GM18519 (cell line): ENCODE measurements at regions not wholly inside any gene's neighbourhood (a gene's known extent, or its start where the extent isn't known, plus 50 kb on each side); places are given as distances from the start of the nearest gene placed in this dataset.
"Not testable (repeated sequence)": the region's sequence is repeated elsewhere in the genome, so short reads cannot be mapped to it uniquely, and the experiment has no call there.

Experiments used
- ATAC-seq: cut with Tn5 transposase; IDR thresholded peaks from one replicate; pipeline ENCODE4 v1.9.1; 2021; ENCODE audit warnings: mild to moderate bottlenecking, moderate library complexity; ENCODE audit not compliant: unreplicated experiment, low FRiP score

DNA sequence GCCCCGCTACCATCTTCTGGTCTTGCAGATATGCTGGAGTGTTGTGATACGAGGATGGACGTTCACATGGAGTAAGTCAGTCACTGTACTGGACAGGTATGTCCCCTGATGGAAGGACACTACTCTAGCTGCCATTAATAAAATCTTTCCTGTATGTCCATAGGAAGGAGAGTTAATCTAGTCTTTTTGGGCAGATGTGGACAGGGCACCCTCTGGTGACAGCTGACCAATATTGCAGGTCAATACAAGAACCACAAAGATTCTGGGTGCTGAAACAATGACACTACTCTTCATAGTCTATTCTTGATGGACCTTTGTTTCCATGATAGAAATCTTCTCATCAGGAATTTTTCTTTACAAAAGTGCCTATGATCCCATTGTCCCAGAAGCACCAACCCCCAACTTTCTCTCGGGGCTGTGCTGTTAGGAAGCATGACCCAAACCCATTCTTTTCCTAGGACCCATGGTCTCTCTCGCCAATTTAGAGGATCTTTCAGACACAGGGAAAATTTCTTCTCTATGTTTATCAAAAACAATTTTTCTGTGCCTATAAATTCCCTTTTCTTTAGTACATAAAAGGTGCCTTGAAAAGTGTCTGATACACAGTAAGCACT is 376.9 kb downstream of the DTWD2 start:
- peak; percentile 41 for ATAC-seq

DNA sequence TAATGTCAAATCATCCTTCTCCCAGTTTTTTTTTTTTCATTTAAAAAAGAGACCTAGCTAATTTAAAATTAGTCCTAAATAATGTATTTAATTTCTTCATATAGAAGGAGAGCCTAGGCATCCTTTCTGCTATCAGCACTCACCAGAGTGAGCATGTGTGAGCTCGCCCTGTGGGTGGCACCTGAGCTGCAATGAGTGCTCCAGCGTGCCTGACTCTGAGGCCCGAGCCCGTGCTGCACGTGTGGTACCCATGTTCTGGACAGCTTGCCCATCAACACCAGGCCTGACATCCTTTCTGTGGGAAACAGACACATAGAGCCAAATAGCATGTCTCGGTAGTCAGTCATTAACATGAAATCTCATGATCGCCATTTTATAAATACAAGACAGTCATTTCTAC is 381.4 kb downstream of the DTWD2 start:
- ATAC-seq = no peak

DNA sequence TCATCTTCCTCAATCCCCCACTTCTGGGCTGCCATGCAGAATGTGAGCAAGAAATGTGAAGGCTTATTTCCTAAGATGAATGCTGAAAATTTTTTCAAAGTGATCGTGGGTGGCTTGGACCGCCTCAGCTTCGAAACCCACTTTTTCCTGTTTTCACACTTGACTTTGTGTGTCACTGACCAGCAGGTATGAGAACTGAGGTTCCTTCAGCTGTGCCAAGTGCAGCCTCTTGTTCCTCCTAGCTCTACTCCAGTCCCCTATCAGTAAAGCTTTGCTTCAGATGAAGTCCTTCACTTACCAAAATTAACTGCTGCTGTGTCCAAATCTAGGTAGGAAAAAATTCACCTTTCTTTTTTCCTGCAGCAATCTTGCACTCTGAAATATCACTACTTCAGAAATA is 382.6 kb downstream of the DTWD2 start:
- ATAC-seq = no peak

DNA sequence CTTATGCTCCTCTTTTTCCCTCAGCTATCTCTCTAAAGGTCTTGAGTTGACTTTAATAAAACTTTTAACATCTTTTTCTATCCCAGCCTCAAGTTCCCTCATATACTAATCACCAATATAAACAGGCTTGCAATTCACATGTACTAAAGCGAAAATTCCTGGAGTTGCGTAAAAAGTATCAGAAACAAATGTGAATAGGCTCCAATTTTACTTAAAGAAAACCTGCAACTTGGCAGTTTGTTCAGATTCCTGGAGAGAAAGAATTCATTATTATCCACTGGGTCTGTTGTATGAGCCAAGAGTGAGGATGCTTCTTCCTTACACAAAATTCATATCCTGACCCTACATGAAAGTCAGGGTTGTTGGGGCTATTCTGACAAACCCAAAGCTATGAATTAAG is 384.2 kb downstream of the DTWD2 start:
- no peak for ATAC-seq

DNA sequence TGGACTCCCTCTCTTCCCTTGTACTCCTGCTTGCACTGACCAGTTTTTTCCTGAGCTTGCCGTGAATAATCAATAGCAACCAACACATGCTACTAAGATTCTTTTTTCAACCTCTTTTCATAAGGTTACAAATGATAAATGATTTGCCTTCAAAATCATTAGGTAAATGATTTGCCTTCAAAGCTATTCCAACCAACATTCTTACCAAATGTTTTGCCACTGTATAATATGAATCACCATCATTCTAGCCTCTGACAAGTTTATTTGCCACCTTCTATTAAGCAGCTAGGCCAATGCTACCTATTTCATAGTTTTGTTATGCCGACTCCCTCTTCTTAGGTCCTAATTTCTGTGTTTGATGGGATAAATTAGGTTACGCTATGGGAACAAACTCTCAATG is 385.1 kb downstream of the DTWD2 start:
- ATAC-seq = no peak

DNA sequence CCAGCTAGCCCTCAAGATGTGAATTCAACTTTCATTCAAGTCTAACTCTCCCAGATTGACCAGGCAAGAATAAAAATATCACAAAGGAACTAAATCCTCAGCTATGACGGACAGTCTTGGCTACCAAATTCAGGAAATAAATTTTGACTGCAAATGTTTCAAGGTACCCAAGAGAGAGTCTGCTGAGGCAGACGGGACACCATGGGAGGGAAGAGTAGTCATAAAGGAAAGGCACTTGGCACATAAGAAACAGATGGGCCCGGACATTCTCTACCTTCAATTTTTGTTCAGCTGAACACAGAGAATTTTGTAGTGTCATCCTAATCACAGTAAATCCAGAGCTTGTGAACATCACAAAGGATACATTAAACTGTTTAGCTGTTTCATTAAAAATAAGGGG is 390.0 kb downstream of the DTWD2 start:
- ATAC-seq = no peak

DNA sequence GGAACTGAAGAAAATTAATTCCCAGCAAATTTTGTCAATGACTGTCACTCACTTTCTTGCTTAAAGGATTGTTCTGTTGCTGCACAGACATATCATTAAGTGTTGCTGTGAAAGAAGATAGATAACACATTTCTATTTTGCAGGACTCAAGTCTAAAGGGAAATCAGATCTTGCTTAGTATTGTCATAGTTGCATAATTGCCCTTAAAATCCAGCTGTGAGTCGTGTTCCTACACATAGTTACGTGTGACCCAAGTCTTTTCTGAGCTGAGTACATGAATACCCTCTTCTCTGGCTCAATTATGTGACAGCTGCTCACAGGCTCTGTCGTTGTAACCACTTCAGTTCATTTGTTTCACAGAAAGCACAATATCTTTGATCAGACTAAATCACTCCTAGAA is 390.8 kb downstream of the DTWD2 start:
- ATAC-seq = no peak

DNA sequence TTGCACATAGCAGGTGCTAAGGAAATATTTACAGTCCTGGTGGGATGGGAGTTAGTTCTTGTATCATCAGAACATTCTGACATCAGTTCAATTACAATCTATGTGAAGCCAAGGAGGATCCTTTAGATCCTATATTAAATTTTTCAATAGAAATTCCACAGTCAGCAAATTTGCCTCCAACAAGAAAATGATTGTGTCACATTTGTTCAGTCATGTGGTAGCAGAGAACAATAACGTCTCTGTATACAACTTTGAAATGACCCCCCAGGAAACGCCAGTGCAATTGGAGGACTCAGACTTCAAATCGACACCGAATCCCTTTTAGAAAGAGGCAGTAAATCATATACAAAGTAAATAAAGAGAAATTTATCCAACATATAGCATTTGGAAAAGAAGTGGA is 392.1 kb downstream of the DTWD2 start:
- ATAC-seq = no peak

DNA sequence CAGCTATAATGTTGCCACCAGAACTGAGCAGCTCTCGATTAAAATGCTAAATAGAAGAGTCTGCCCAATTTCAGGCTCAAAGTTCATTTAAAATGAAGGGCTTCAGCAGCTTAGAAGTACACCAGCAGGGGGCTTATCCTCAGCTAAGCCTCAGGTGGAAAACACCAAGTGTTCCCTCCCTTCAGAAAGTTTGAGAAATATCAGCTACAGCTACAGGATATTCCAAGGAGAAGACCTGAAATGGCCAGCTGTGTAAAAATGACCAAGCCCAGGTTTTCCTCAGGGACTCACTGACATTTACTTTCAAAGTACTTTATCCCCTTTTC is 395.4 kb downstream of the DTWD2 start:
- ATAC-seq = peak; percentile 41

DNA sequence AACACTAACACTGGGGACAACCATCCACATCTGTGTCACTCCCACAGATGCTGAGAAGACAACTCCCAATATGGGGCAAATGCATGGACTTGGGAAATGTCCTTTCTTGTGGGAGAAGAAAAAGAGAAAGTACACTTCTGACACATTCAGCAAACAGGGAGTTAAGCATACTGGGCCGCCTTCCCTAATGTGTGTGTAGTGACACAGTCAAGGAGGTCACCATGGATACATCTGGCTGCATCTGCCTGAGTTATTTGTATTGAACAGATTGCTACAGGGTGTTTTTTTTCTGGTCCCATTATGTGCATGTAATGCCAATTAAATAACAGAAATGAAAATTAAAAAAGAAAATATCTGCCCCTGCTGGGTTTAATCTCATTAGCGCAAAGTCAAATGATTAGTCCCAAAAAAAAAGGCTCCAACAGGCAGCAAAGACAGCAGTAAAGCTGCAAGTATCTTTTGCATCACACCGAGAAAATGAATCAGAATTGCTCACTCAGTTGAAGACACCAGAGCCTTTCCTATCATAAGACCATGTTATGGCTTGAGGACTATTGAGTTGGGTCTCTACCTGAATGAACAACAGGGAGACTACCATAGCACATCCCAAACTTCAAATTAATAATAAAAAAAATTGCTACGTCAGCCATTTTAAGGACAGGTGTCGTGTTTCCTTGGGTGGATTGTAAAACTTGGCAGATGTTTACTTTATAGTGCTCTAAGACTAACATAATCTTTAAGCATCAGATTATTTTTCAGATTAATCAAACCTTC is 395.9 kb downstream of the DTWD2 start:
- no peak for ATAC-seq

DNA sequence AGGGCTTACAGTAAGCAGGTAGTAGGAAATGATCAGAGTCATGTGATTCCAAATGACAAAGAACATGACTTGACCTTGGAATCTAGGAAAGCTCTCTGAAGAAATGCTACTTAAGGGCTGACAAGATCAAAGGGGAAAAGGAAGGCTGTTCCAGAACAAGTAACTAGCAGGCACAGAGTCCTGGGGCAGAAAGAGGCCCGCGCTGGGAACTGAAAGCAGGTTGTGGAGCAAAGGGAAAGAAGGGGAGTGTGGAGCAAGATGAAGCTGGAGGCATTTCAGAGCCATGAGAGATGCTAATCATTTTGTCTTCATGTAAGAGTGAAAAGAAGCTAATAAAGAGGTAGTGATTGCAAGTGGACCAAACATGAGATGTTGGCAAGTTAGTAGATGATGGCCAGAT is 397.5 kb downstream of the DTWD2 start:
- ATAC-seq = no peak

DNA sequence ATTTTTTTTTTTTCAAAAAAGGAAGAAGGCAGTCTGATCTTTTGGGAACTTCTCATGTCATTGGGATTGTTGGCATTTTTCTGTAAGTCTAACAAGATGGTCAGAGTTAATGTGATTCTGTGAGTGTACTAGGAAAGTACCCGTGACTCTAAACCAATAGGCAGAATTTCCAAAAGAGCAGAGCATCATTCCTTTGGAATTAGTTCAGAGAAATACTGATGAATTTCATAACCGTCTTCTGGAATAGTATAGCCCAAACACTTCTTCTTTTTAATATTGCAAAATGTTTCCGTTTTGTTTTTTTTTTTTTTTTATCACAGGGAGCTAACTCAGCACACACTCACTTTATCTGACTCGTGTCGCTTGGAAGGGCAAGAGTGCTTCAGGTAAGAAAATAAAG is 407.4 kb downstream of the DTWD2 start:
- ATAC-seq = no peak

DNA sequence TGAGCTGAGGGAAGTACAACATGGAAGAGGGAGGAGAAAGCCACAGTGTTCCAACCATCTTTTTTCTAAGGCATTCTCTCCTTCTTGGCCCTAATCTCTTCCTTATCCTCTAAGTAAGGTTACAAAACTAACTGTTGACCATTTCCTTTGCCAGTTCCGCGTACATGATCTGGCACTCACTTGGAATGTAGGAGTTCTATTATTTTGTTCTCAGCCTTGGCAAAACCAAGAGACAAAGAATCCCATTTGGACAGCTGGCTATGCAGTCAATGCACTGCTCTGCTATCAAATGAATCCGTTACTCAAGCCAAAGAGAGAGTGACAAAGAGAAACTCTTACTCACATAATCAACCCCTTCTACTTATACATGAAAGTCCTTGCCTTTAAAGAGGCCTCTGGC is 410.3 kb downstream of the DTWD2 start:
- ATAC-seq = no peak

DNA sequence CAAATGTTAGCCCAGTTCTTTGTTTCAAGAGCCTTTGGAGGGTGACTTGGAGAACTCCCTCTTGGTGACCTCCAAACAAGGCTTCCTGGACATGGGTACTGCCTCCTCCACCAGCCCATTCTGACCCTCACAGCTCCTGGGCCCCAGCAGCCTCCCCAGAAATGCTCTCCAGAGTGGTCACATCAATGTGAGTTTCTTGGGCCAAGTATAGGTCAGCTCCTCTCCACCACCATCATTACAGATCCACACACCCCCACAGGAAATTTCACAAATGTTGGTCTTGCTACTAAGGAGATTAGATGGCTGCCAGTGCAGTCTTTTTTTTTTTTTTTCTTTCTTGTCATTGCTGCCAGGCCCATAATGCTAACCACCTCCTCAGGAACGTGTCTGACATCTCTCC is 410.7 kb downstream of the DTWD2 start:
- no peak for ATAC-seq

DNA sequence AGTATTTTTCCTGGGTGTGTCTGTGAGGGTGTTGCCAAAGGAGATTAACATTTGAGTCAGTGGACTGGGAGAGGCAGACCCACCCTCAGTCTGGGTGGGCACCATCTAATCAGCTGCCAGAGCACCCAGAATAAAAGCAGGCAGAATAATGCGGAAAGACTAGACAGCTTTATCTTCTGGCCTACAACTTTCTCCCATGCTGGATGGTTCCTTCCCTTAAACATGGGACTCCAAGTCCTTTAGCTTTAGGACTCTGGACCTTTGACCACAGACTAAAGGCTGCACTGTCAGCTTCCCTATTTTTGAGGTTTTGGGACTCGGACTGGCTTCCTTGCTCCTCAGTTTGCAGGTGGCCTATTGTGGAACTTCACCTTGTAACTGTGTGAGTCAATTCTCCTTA is 418.1 kb downstream of the DTWD2 start:
- not testable (repeated sequence) for ATAC-seq

DNA sequence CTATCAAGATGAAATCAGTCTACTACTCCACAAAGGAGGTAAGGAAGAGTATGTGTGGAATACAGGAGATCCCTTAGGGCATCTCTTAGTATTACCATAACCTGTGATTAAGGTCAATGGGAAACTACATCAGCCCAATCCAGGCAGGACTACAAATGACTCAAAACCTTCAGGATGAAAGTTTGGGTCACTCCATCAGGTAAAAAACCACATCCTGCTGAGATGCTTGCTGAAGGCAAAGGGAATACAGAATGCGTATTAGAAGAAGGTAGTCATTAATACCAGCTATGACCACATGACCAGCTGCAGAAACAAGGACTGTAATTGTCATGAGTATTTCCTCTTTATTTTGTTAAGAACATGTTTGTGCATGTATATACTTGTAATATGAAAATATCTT is 418.8 kb downstream of the DTWD2 start:
- ATAC-seq = not testable (repeated sequence)

DNA sequence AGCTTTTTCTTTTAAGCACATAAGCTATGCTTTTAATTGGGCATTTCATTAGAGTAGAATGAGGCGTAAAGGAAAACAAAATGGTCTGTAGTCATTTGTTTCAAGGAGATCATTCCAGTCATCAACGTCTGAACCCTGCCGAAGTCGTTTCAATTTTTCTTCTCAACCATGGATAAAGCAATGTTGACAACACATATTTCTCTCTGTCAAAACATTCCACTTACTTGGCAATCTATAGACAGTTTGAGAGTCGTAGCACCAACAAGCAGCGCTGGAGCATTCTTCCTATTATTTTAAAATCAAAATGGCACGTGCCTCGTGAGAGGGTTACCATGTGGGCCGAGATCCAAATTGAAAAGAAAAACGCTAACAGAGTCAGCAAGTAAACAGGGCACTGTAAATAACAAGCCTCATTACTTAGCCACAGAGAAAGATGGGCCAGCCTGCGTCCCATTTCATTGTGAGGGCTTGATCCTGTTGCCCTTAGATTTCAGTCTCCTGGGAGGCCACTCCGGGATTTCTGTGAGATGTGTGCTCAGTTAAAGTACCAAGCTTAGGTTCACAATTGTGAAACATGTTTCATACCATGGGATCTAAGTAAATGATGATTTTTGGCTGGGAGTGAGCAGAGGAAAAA is 422.9 kb downstream of the DTWD2 start:
- ATAC-seq = no peak

DNA sequence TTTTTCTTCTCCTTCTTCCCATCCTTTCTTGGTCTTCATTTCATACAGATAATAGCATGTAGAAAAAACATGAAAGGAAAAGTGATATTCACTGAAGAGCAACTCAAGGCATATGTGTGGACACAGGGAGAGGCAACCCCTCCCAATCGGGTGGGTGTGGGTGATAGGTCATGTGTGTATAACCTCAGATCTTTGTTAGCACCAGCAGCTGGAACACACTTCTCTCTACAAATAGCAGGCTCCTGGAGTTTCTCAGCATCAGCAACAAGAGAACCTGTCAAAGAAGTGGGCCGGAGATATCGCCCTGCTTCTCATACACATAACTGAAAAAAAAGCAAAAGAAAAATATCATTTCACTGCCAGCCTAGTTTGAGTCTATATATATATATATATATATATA is 426.4 kb downstream of the DTWD2 start:
- no peak for ATAC-seq

DNA sequence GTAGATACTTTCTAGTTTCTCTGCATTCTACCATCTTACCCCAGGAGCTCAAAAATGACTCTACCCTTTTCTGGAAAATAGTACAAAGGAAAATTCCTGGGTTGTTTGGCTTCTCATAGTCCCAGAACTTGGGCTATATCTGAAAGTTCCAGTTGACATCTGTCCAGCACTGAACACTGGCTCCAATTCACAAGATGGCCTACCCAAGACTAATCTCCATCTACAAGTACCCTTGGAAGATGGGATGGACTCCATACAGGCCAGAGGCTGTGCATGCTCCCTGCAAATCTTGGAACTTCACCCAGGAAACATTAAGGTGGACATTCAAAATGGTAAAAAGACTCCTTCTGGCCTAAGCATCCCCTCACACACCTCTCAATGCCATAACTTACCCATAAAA is 427.1 kb downstream of the DTWD2 start:
- no peak for ATAC-seq

DNA sequence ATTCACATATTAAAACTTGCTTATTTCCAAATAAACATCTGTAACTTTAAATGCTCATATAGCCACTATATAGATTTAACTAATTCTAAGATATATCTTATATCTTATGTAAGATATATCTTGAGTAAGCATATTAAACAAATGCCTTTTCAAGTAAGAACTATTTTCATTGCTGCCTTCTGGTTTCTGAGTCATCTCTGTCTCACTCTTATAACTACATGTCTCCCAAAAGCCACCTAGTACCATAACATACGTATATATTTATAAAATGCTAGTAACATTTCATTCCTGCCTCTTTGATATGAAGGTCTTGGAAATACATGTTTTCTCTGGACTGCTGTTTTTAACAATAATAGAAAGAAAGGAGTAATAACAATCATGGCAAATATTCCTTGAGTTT is 429.5 kb downstream of the DTWD2 start:
- ATAC-seq = no peak

DNA sequence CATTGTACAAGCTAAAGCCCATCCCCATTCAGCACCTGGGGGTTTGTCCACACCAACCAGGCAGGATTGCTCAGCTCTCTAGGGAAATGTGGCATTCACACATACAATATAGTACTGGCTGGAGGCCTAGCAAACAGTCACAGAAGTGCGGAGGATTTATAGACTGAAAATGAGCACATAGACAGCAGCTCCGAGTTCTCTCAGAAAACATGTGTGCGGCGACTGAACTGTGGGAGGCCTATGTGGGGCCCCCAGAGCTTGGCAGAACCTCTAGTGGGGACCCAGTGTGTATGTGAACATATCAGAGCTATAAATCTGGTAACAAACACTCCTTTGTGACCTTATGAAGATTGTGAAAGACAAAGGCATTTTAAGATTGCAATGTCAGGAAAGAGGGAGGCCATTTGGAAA is 431.1 kb downstream of the DTWD2 start:
- ATAC-seq = no peak

DNA sequence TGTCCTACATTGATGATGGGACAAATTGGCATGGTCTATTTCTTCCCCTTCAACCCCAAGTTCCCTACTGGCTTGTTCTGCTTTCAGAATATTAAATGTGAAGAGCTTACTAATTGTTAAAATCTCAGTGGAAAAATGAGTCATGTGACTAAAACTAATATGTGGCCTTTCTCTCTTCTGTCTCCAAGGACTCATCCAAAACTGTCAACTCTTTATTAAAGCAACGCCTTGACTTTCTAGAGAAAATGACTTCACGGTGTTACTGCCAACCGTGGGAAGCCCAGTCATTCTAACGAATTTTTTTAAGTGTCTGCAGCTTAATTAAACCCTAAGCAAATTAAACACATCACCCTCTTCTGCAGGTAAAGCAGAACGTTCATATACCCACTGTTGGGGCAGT is 431.6 kb downstream of the DTWD2 start:
- ATAC-seq = no peak
